H1 (cell line): ENCODE measurements at regions not wholly inside any gene's neighbourhood (a gene's known extent, or its start where the extent isn't known, plus 50 kb on each side); places are given as distances from the start of the nearest gene placed in this dataset.

Experiments used
- CTCF ChIA-PET: fragments of 300-600 bp; sonication (Branson Sonifier 250); formaldehyde crosslinking; loops from one replicate; lab custom pipeline; 2021; ENCODE audit not compliant: partially characterized antibody; lab: Charles Lee
- POLR2A ChIA-PET: fragments of 300-600 bp; sonication (Branson Sonifier 250); formaldehyde crosslinking; loops from one replicate; lab custom pipeline; 2021; ENCODE audit warnings: inconsistent platforms; ENCODE audit not compliant: partially characterized antibody; lab: Charles Lee
- DNase-seq, 2 experiments: peaks; one replicate each; pipeline versions ENCODE4 v3.0.0 to v3.0.0-alpha.2; 2010 to 2022; ENCODE audit warnings: low spot score in 2 of 2, low read depth in 1 of 2, mixed read lengths in 1 of 2
- FAIRE-seq: peaks from 2 replicates; lab custom pipeline; 2011; peaks lifted over from hg19 to GRCh38; lab: Jason Lieb, UNC
- H2AFZ ChIP-seq: 2 replicates; pipeline ENCODE4 v1.8.1; 2012; ENCODE audit warnings: low read length, inconsistent platforms
- H2AK5ac ChIP-seq: 2 replicates; pipeline ENCODE4 v1.6.1; 2013; ENCODE audit warnings: low read depth, low read length
- H2BK120ac ChIP-seq: replicated peaks from 2 replicates; pipeline ENCODE3; 2013; ENCODE audit warnings: low read depth, low read length, inconsistent platforms
- H2BK12ac ChIP-seq: 2 replicates; pipeline ENCODE4 v1.6.1; 2013; ENCODE audit warnings: low read depth, low read length
- H2BK15ac ChIP-seq: 2 replicates; pipeline ENCODE4 v1.6.1; 2013; ENCODE audit warnings: low read length
- H2BK20ac ChIP-seq: 2 replicates; pipeline ENCODE4 v1.6.1; 2013; ENCODE audit warnings: low read length
- H2BK5ac ChIP-seq: 2 replicates; pipeline ENCODE4 v1.6.1; 2013; ENCODE audit warnings: low read depth, low read length
- H3K14ac ChIP-seq: 2 replicates; pipeline ENCODE4 v1.6.1; 2013; ENCODE audit warnings: inconsistent platforms; ENCODE audit not compliant: insufficient read length
- H3K18ac ChIP-seq: 2 replicates; pipeline ENCODE4 v1.6.1; 2013; ENCODE audit warnings: low read length; ENCODE audit errors: extremely low read depth
- H3K23ac ChIP-seq: 2 replicates; pipeline ENCODE4 v1.6.1; 2013; ENCODE audit warnings: inconsistent platforms; ENCODE audit not compliant: insufficient read length
- H3K23me2 ChIP-seq: 2 replicates; pipeline ENCODE4 v1.6.1; 2013; ENCODE audit warnings: low read depth, low read length
- H3K27ac ChIP-seq: 2 replicates; pipeline ENCODE4 v1.6.1; 2011; ENCODE audit warnings: low read depth, low read length, inconsistent platforms
- H3K27me3 ChIP-seq, 4 experiments: replicated peaks in 1 of 4; 1 replicate in 1 of 4; 2 replicates in 3 of 4; pipeline versions ENCODE4 v1.6.1 to v1.8.1; 2011 to 2013; ENCODE audit warnings: low read length in 3 of 4, mild to moderate bottlenecking in 3 of 4, inconsistent platforms in 2 of 4, mixed read lengths in 2 of 4, moderate library complexity in 1 of 4; ENCODE audit not compliant: control insufficient read depth in 3 of 4, insufficient read depth in 3 of 4; ENCODE audit errors: extremely low read depth in 1 of 4
- H3K36me3 ChIP-seq, 4 experiments: 2 replicates each; pipeline versions ENCODE4 v1.6.1 to v1.8.1; 2011 to 2013; ENCODE audit warnings: mild to moderate bottlenecking in 4 of 4, low read length in 3 of 4, moderate library complexity in 2 of 4, control low read depth in 1 of 4, inconsistent platforms in 1 of 4; ENCODE audit not compliant: insufficient read depth in 4 of 4, control insufficient read depth in 2 of 4
- H3K4ac ChIP-seq: replicated peaks from 2 replicates; pipeline ENCODE3; 2013; ENCODE audit warnings: low read length, low read depth, mixed read lengths, inconsistent platforms; ENCODE audit not compliant: insufficient read length
- H3K4me1 ChIP-seq, 4 experiments: replicated peaks in 1 of 4; 1 replicate in 1 of 4; 2 replicates in 3 of 4; pipeline versions ENCODE4 v1.6.1 to v1.8.1; 2011 to 2013; ENCODE audit warnings: low read length in 3 of 4, inconsistent platforms in 2 of 4, mixed read lengths in 1 of 4; ENCODE audit not compliant: insufficient read depth in 4 of 4, control insufficient read depth in 3 of 4
- H3K4me2 ChIP-seq, 2 experiments: 2 replicates each; pipeline versions ENCODE4 v1.6.1 to v1.8.1; 2011 to 2013; ENCODE audit warnings: low read depth in 2 of 2, low read length in 2 of 2, control low read depth in 1 of 2, inconsistent platforms in 1 of 2, mild to moderate bottlenecking in 1 of 2; ENCODE audit not compliant: insufficient read depth in 1 of 2
- H3K4me3 ChIP-seq, 4 experiments: fragments of 200-600, 300-600 bp in 1 of 4; sonication (generic), shearing (Covaris generic), sonication (Bioruptor Twin) in 1 of 4; 2 replicates each; pipeline versions ENCODE4 v1.5.1 to v1.8.1; 2011 to 2016; ENCODE audit warnings: low read length in 4 of 4, low read depth in 3 of 4, control low read depth in 2 of 4, inconsistent platforms in 2 of 4, mild to moderate bottlenecking in 2 of 4, mixed read lengths in 1 of 4, moderate library complexity in 1 of 4; ENCODE audit not compliant: insufficient read depth in 2 of 4; ENCODE audit errors: extremely low read depth in 1 of 4
- H3K56ac ChIP-seq: replicated peaks from 2 replicates; pipeline ENCODE3; 2013; ENCODE audit warnings: low read depth, mild to moderate bottlenecking, mixed read lengths, low read length, inconsistent platforms; ENCODE audit not compliant: insufficient read length
- H3K79me1 ChIP-seq: 2 replicates; pipeline ENCODE4 v1.6.1; 2013; ENCODE audit warnings: low read depth, low read length, control low read depth
- H3K79me2 ChIP-seq, 2 experiments: 2 replicates each; pipeline versions ENCODE4 v1.6.1 to v1.8.1; 2012 to 2013; ENCODE audit warnings: low read length in 2 of 2, mild to moderate bottlenecking in 2 of 2, inconsistent platforms in 1 of 2; ENCODE audit not compliant: insufficient read depth in 2 of 2, control insufficient read depth in 1 of 2
- H3K9ac ChIP-seq, 4 experiments: replicated peaks in 1 of 4; 1 replicate in 1 of 4; 2 replicates in 3 of 4; pipeline versions ENCODE4 v1.6.1 to v1.8.1; 2011 to 2013; ENCODE audit warnings: low read depth in 3 of 4, low read length in 3 of 4, control low read depth in 2 of 4, mild to moderate bottlenecking in 2 of 4, moderate library complexity in 2 of 4, inconsistent platforms in 1 of 4; ENCODE audit errors: extremely low read depth in 1 of 4
- H3K9me3 ChIP-seq, 2 experiments: 2 replicates each; pipeline versions ENCODE4 v1.6.1 to v1.8.1; 2012 to 2013; ENCODE audit warnings: mild to moderate bottlenecking in 2 of 2, moderate library complexity in 2 of 2, control low read depth in 1 of 2, inconsistent platforms in 1 of 2, low read depth in 1 of 2, low read length in 1 of 2, mixed read lengths in 1 of 2; ENCODE audit not compliant: insufficient read depth in 2 of 2
- H4K20me1 ChIP-seq, 2 experiments: replicated peaks in 1 of 2; 2 replicates each; pipeline versions ENCODE3 to v1.8.1; 2011 to 2013; ENCODE audit warnings: inconsistent platforms in 2 of 2, low read length in 2 of 2, mild to moderate bottlenecking in 1 of 2; ENCODE audit not compliant: insufficient read depth in 2 of 2, control insufficient read depth in 1 of 2
- H4K5ac ChIP-seq: 2 replicates; pipeline ENCODE4 v1.6.1; 2013; ENCODE audit warnings: low read length, low read depth, mixed read lengths, inconsistent platforms; ENCODE audit not compliant: insufficient read length
- H4K8ac ChIP-seq: 2 replicates; pipeline ENCODE4 v1.8.0; 2013; ENCODE audit warnings: mild to moderate bottlenecking, moderate library complexity, low read length, inconsistent platforms; ENCODE audit not compliant: insufficient read depth; ENCODE audit errors: extremely low read depth
- H4K91ac ChIP-seq: replicated peaks from 2 replicates; pipeline ENCODE3; 2013; ENCODE audit warnings: low read length, mixed read lengths, inconsistent platforms; ENCODE audit not compliant: insufficient read length
- ATF3 ChIP-seq: IDR thresholded peaks from 2 replicates; pipeline ENCODE4 v1.6.1; 2011; ENCODE audit warnings: low read depth, mild to moderate bottlenecking, low read length; ENCODE audit not compliant: insufficient read depth
- CBX5 ChIP-seq: fragments of 300-800, 300-1000 bp; sonication (generic); IDR thresholded peaks from 2 replicates; pipeline ENCODE4 v1.7.1; 2016; ENCODE audit warnings: antibody characterized with exemption, low read length, low read depth
- CBX8 ChIP-seq: fragments of 300-800, 300-1000 bp; sonication (generic); IDR thresholded peaks from 2 replicates; pipeline ENCODE4 v1.7.1; 2016; ENCODE audit warnings: low read depth, low read length, borderline replicate concordance
- CEBPB ChIP-seq: IDR thresholded peaks from 2 replicates; pipeline ENCODE4 v1.6.1; 2012; ENCODE audit warnings: low read depth, low read length
- SP1 ChIP-seq: IDR thresholded peaks from 2 replicates; pipeline ENCODE4 v1.6.1; 2011; ENCODE audit warnings: low read depth, low read length
- SP2 ChIP-seq: IDR thresholded peaks from 2 replicates; pipeline ENCODE4 v1.6.1; 2012; ENCODE audit warnings: mild to moderate bottlenecking, low read length, inconsistent platforms
- TAF1 ChIP-seq: IDR thresholded peaks from 2 replicates; pipeline ENCODE4 v1.6.1; 2011; ENCODE audit warnings: mild to moderate bottlenecking, low read depth, low read length
- TBP ChIP-seq: IDR thresholded peaks from 2 replicates; pipeline ENCODE4 v1.6.1; 2011; ENCODE audit warnings: low read depth, low read length, improper control_type of control experiment
- WGBS, 2 experiments: shearing (Covaris generic) in 1 of 2; methylation state at CpG; one replicate each; pipeline versions ENCODE4 v1.1.6 to v1.1.7; 2013 to 2015; ENCODE audit warnings: low lambda C conversion rate in 2 of 2, mixed read lengths in 2 of 2, inconsistent platforms in 1 of 2, low coverage in 1 of 2, missing lambda C conversion rate in 1 of 2; ENCODE audit not compliant: insufficient replicate concordance in 2 of 2, insufficient coverage in 1 of 2, insufficient read length in 1 of 2; ENCODE audit errors: extremely low coverage in 1 of 2, missing lambda C conversion rate in 1 of 2; 5-methylcytosine and 5-hydroxymethylcytosine counted together

- H3K18ac ChIP-seq, result no peak overlapping the region
- POLR2A ChIA-PET, result no interaction called here
- H2BK5ac ChIP-seq, result no peak overlapping the region
- H4K91ac ChIP-seq, result no peak overlapping the region
- no peak overlapping the region for H2BK20ac ChIP-seq
- no peak overlapping the region for H3K4me2 ChIP-seq
- H3K79me2 ChIP-seq, result no peaks in the 10 kb centered on the region
- no peaks in the 10 kb centered on the region for H3K27me3 ChIP-seq
- H2BK12ac ChIP-seq, result no peak overlapping the region
- H4K20me1 ChIP-seq, result no peaks in the 10 kb centered on the region
- no peak overlapping the region for H3K4me3 ChIP-seq
- no peaks in the 10 kb centered on the region for H3K23me2 ChIP-seq
- no peak overlapping the region for H2BK120ac ChIP-seq
- no peak overlapping the region for H3K23ac ChIP-seq
- H3K4me1 ChIP-seq, result no peaks in the 10 kb centered on the region
- no peaks in the 10 kb centered on the region for H3K36me3 ChIP-seq
- no peaks in the 10 kb centered on the region for H3K79me1 ChIP-seq
- no peak overlapping the region for H3K14ac ChIP-seq
- no peak overlapping the region for H3K9ac ChIP-seq
- WGBS, 2 experiments, result 93% methylated on average over 5 of the region's 5 CpGs; no CpG with 5 or more reads in 1 of the 2 experiments
- no peak overlapping the region for H3K56ac ChIP-seq
- H2AFZ ChIP-seq, result no peak overlapping the region
- H2BK15ac ChIP-seq, result no peak overlapping the region
- no peaks in the 10 kb centered on the region for H3K9me3 ChIP-seq
- H4K5ac ChIP-seq, result no peak overlapping the region
- FAIRE-seq (no peak), DNase-seq (no peak)
- CTCF ChIA-PET, result interaction anchor here (1.4 to 3.1 kb wide), 2 partner anchors 103 to 134 kb away, joined by 5 to 9 read pairs; no protein-coding TSS in a partner anchor
- H3K27ac ChIP-seq, result no peak overlapping the region
- no peak overlapping the region for H4K8ac ChIP-seq
- no peak overlapping the region for H3K4ac ChIP-seq
- TF ChIP-seq CBX5, result no peak
- no peak for TF ChIP-seq SP2
- TF ChIP-seq CBX8, result no peak
- TF ChIP-seq SP1, result no peak
- no peak for TF ChIP-seq TAF1
- TF ChIP-seq ATF3, result no peak
- TF ChIP-seq TBP, result no peak
- TF ChIP-seq CEBPB, result no peak
- no peak overlapping the region for H2AK5ac ChIP-seq
Observed at GRCh38 chr13:111608556-111608955, 288.1 kb downstream of the TEX29 start.
